ENCODE measurements at regions not wholly inside any gene's neighbourhood (a gene's known extent, or its start where the extent isn't known, plus 50 kb on each side); places are given as distances from the start of the nearest gene placed in this dataset.

- no peaks in the 10 kb centered on the region for H3K36me3 ChIP-seq
- H3K4me1 ChIP-seq, result no peaks in the 10 kb centered on the region
- TF ChIP-seq POLR2AphosphoS5 (IDR thresholded peaks at IDR 0.05) (no peak), CTCF (IDR thresholded peaks at IDR 0.05) (no peak), EP300 (IDR thresholded peaks at IDR 0.05; ENCODE audit: low read depth) (no peak), POLR2A (IDR thresholded peaks at IDR 0.05) (no peak)
- in situ Hi-C loops (cut with MboI; ENCODE audit: low pct_ligation_motif_present in 1 of 4, low pct_unique_long_range_greater_than_20kb in 1 of 4, low sequenced_read_pairs in 3 of 4), result no loop called here
- no peak for DNase-seq
- 53 to 54% methylated on average over 3 to 5 of the region's 5 CpGs for WGBS, 2 donors (ENCODE audit: low coverage in 1 of 2)
- H3K27ac ChIP-seq, result no peak overlapping the region
- intact Hi-C loops (cut with DNase I; ENCODE audit: low total_unique reads), result no loop called here
- no peaks in the 10 kb centered on the region for H3K9me3 ChIP-seq
- H3K27me3 ChIP-seq, result no peaks in the 10 kb centered on the region
- no peak overlapping the region for H3K4me3 ChIP-seq
These were observed 744.3 kb downstream of the RNF144A start for GRCh38 chr2:7661502-7661901.

DNA sequence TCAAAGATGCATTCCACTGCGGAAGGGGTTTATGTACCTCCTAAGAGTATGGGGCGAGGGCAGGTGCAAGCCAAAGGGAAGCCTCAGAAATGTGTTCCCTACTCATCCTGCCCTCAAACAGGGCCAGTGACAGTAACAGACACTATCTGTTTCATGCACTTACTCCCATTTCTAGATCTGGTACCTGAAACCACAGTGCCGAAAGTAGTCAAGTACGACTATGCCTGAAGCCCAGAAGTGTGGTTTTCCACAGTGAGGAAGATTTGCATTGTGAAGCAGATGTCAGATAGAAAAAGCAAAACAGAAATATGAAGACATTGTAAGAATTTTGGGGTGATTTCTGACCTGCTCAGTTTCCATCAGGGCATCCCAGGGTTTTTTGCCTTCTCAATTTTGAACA is 748.7 kb downstream of the RNF144A start:
- no peak for TF ChIP-seq CTCF (IDR thresholded peaks at IDR 0.05)
- no peak for TF ChIP-seq POLR2AphosphoS5 (IDR thresholded peaks at IDR 0.05)
- TF ChIP-seq EP300 (IDR thresholded peaks at IDR 0.05; ENCODE audit: low read depth), result no peak
- Histone ChIP-seq H3K4me3 (no peak overlapping the region), H3K27me3 (no peaks in the 10 kb centered on the region), H3K4me1 (no peaks in the 10 kb centered on the region), H3K9me3 (no peaks in the 10 kb centered on the region), H3K36me3 (no peaks in the 10 kb centered on the region), H3K27ac (no peak overlapping the region)
- WGBS, 2 donors (ENCODE audit: low coverage in 1 of 2), result 89 to 100% methylated on average over 3 to 4 of the region's 4 CpGs
- in situ Hi-C loops (cut with MboI; ENCODE audit: low pct_ligation_motif_present in 1 of 4, low pct_unique_long_range_greater_than_20kb in 1 of 4, low sequenced_read_pairs in 3 of 4), result no loop called here
- DNase-seq, result no peak
- intact Hi-C loops (cut with DNase I; ENCODE audit: low total_unique reads), result no loop called here

DNA sequence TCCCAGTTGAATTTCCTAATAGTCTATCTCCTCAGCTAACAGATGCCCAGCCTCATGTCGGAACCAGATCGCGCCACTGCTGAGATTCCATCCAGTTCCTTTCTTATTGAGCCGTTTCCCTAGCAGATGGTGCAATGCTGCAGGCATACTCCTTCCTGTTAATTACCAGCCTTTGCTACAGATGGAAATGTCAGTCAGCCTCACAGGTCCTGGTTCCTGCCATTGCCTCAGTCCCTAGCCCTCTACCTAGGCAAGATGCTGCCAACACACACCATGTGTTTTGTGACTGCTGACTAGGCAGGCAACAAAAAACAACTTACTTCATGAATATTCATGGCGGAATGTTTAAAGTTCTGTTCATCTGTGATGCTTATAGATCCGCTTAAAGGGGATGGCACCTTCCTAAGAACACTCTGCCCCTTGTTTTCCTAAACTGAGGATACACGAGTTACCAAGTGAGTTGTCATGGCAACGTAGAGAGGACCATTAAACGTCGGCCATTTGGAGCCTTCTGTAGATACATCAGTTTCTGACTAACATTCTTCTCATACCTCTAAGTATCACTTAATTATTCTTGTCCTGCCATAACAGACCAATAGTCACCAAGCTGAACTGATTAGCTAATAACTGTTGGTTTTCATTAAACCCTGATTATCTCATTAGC is 749.5 kb downstream of the RNF144A start:
- DNase-seq, result no peak
- Histone ChIP-seq H3K9me3 (no peaks in the 10 kb centered on the region), H3K4me3 (no peak overlapping the region), H3K27me3 (no peaks in the 10 kb centered on the region), H3K36me3 (no peaks in the 10 kb centered on the region), H3K4me1 (no peaks in the 10 kb centered on the region), H3K27ac (no peak overlapping the region)
- WGBS, 2 donors (ENCODE audit: low coverage in 1 of 2), result 80 to 89% methylated on average over 1 to 10 of the region's 10 CpGs
- intact Hi-C loops (cut with DNase I; ENCODE audit: low total_unique reads) (no loop called here), in situ Hi-C loops (cut with MboI; ENCODE audit: low pct_ligation_motif_present in 1 of 4, low pct_unique_long_range_greater_than_20kb in 1 of 4, low sequenced_read_pairs in 3 of 4) (no loop called here)
- TF ChIP-seq POLR2AphosphoS5 (IDR thresholded peaks at IDR 0.05), result no peak
- TF ChIP-seq CTCF (IDR thresholded peaks at IDR 0.05), result no peak
- TF ChIP-seq POLR2A (IDR thresholded peaks at IDR 0.05), result no peak
- no peak for TF ChIP-seq EP300 (IDR thresholded peaks at IDR 0.05; ENCODE audit: low read depth)

DNA sequence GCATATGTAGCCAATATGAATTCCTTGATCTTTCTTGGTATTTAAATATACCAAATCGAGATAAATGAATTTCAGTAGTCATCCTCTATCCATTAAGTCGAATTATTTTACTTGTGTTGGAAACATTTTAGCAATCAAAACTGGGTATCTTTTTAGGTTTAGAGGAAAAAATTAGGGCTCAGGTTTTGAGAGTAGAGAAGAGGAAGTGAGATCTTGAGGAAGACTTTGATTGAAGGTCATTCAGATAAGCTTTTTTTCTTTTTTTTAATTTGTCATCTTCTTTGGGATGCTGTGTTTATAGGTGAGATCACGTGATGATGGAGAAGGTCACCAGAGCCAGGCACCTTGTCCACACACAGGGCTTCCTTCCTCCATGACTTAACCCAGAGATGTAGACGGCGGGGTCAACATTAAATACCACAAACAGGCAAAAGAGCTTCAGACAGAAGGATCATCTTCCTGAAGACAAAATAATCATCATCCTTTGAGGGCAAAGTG is 750.1 kb downstream of the RNF144A start:
- Histone ChIP-seq H3K9me3 (no peaks in the 10 kb centered on the region), H3K4me1 (no peaks in the 10 kb centered on the region), H3K36me3 (no peaks in the 10 kb centered on the region), H3K4me3 (no peak overlapping the region), H3K27ac (no peak overlapping the region), H3K27me3 (no peaks in the 10 kb centered on the region)
- intact Hi-C loops (cut with DNase I; ENCODE audit: low total_unique reads) (no loop called here), in situ Hi-C loops (cut with MboI; ENCODE audit: low pct_ligation_motif_present in 1 of 4, low pct_unique_long_range_greater_than_20kb in 1 of 4, low sequenced_read_pairs in 3 of 4) (no loop called here)
- TF ChIP-seq EP300 (IDR thresholded peaks at IDR 0.05; ENCODE audit: low read depth) (no peak), POLR2A (IDR thresholded peaks at IDR 0.05) (no peak), POLR2AphosphoS5 (IDR thresholded peaks at IDR 0.05) (no peak), CTCF (IDR thresholded peaks at IDR 0.05) (no peak)
- WGBS, 2 donors (ENCODE audit: low coverage in 1 of 2), result 73 to 82% methylated on average over 5 of the region's 5 CpGs
- no peak for DNase-seq
